Astrocyte (in vitro differentiated cells and primary cell): ENCODE measurements at regions not wholly inside any gene's neighbourhood (a gene's known extent, or its start where the extent isn't known, plus 50 kb on each side); places are given as distances from the start of the nearest gene placed in this dataset.
"Not testable (repeated sequence)": the region's sequence is repeated elsewhere in the genome, so short reads cannot be mapped to it uniquely, and the experiment has no call there.

Source experiments
- DNase-seq: peaks from one replicate; pipeline ENCODE4 v3.0.0-alpha.2; 2010; ENCODE audit warnings: low read depth
- FAIRE-seq: peaks from 2 replicates; lab custom pipeline; 2011; peaks lifted over from hg19 to GRCh38; lab: Jason Lieb, UNC
- H2AFZ ChIP-seq: 2 replicates; pipeline ENCODE4 v1.6.0; 2012; ENCODE audit warnings: low read depth, low read length, inconsistent platforms
- H3K27ac ChIP-seq: 2 replicates; pipeline ENCODE4 v1.5.1; 2011; ENCODE audit warnings: low read depth, low read length, inconsistent platforms
- H3K27me3 ChIP-seq: 2 replicates; pipeline ENCODE4 v1.6.0; 2011; ENCODE audit warnings: low read length, inconsistent platforms; ENCODE audit not compliant: insufficient read depth
- H3K36me3 ChIP-seq: 2 replicates; pipeline ENCODE4 v1.5.1; 2011; ENCODE audit warnings: low read length, inconsistent platforms; ENCODE audit not compliant: insufficient read depth
- H3K4me1 ChIP-seq: 2 replicates; pipeline ENCODE4 v1.5.1; 2011; ENCODE audit warnings: low read length, inconsistent platforms; ENCODE audit not compliant: insufficient read depth
- H3K4me2 ChIP-seq: 2 replicates; pipeline ENCODE4 v1.6.0; 2012; ENCODE audit warnings: low read length, inconsistent platforms
- H3K4me3 ChIP-seq: 2 replicates; pipeline ENCODE4 v1.5.1; 2011; ENCODE audit warnings: low read depth, mild to moderate bottlenecking, low read length, inconsistent platforms; ENCODE audit not compliant: insufficient read depth
- H3K79me2 ChIP-seq: 2 replicates; pipeline ENCODE4 v1.6.0; 2012; ENCODE audit warnings: mild to moderate bottlenecking, low read length, inconsistent platforms; ENCODE audit not compliant: insufficient read depth
- H3K9ac ChIP-seq: 2 replicates; pipeline ENCODE4 v1.6.0; 2012; ENCODE audit warnings: mild to moderate bottlenecking, low read length, inconsistent platforms
- H3K9me3 ChIP-seq: 2 replicates; pipeline ENCODE4 v1.5.1; 2012; ENCODE audit warnings: low read depth, mild to moderate bottlenecking, low read length, inconsistent platforms; ENCODE audit not compliant: insufficient read depth
- H4K20me1 ChIP-seq: 2 replicates; pipeline ENCODE4 v1.6.0; 2012; ENCODE audit warnings: low read length, inconsistent platforms; ENCODE audit not compliant: insufficient read depth
- H3K27ac Mint-ChIP-seq: one replicate; pipeline ENCODE4 v1.8.0; 2021; ENCODE audit warnings: mild to moderate bottlenecking, mixed read lengths; ENCODE audit not compliant: unreplicated experiment
- H3K27me3 Mint-ChIP-seq: one replicate; pipeline ENCODE4 v1.8.0; 2021; ENCODE audit warnings: low read depth, mixed read lengths; ENCODE audit not compliant: unreplicated experiment
- H3K36me3 Mint-ChIP-seq: one replicate; pipeline ENCODE4 v1.8.0; 2021; ENCODE audit warnings: low read depth, mixed read lengths; ENCODE audit not compliant: unreplicated experiment
- H3K4me1 Mint-ChIP-seq: one replicate; pipeline ENCODE4 v1.8.0; 2021; ENCODE audit warnings: low read depth, mixed read lengths; ENCODE audit not compliant: unreplicated experiment
- H3K4me3 Mint-ChIP-seq: one replicate; pipeline ENCODE4 v1.8.0; 2021; ENCODE audit warnings: mild to moderate bottlenecking, moderate library complexity, mixed read lengths; ENCODE audit not compliant: unreplicated experiment
- H3K9me3 Mint-ChIP-seq: one replicate; pipeline ENCODE4 v1.8.0; 2021; ENCODE audit warnings: mild to moderate bottlenecking, mixed read lengths; ENCODE audit not compliant: unreplicated experiment
- CTCF ChIP-seq: IDR thresholded peaks from 2 replicates; pipeline ENCODE4 v1.5.1; 2011; ENCODE audit warnings: low read depth, mild to moderate bottlenecking, inconsistent platforms, low read length, moderate library complexity; ENCODE audit not compliant: insufficient read depth
- EZH2 ChIP-seq: IDR thresholded peaks from 2 replicates; pipeline ENCODE4 v1.6.1; 2012; ENCODE audit warnings: mild to moderate bottlenecking, low read length, inconsistent platforms; ENCODE audit not compliant: insufficient read depth

GRCh38 chr7:124179641-124180040 lies 146.8 kb upstream of the TMEM229A start:
- H3K27ac Mint-ChIP-seq, result no peak overlapping the region
- TF ChIP-seq EZH2 (no peak), CTCF (no peak)
- Histone ChIP-seq H3K27ac (no peak overlapping the region), H3K9me3 (no peaks in the 10 kb centered on the region), H4K20me1 (no peaks in the 10 kb centered on the region), H2AFZ (no peak overlapping the region), H3K79me2 (no peaks in the 10 kb centered on the region), H3K4me1 (no peaks in the 10 kb centered on the region), H3K4me3 (no peak overlapping the region), H3K27me3 (peaks cover 3% of the 10 kb centered on the region), H3K4me2 (no peak overlapping the region), H3K36me3 (no peaks in the 10 kb centered on the region), H3K9ac (no peak overlapping the region)
- H3K4me1 Mint-ChIP-seq, result no peaks in the 10 kb centered on the region
- H3K27me3 Mint-ChIP-seq, result peaks cover 3% of the 10 kb centered on the region
- peaks cover 1% of the 10 kb centered on the region for H3K36me3 Mint-ChIP-seq
- no peaks in the 10 kb centered on the region for H3K9me3 Mint-ChIP-seq
- DNase-seq, result no peak
- no peak for FAIRE-seq
- H3K4me3 Mint-ChIP-seq, result no peak overlapping the region

GRCh38 chr7:124177891-124178290 lies 145.0 kb upstream of the TMEM229A start:
- Mint-ChIP-seq H3K27me3 (peaks cover 3% of the 10 kb centered on the region), H3K4me1 (no peaks in the 10 kb centered on the region), H3K9me3 (no peaks in the 10 kb centered on the region), H3K27ac (no peak overlapping the region), H3K36me3 (peaks cover 1% of the 10 kb centered on the region), H3K4me3 (no peak overlapping the region)
- Histone ChIP-seq H3K4me3 (no peak overlapping the region), H3K27me3 (peaks cover 3% of the 10 kb centered on the region), H2AFZ (no peak overlapping the region), H3K9ac (no peak overlapping the region), H3K4me1 (no peaks in the 10 kb centered on the region), H3K9me3 (no peaks in the 10 kb centered on the region), H3K79me2 (no peaks in the 10 kb centered on the region), H3K27ac (no peak overlapping the region), H3K36me3 (no peaks in the 10 kb centered on the region), H3K4me2 (no peak overlapping the region), H4K20me1 (no peaks in the 10 kb centered on the region)
- DNase-seq, result no peak
- no peak for FAIRE-seq
- no peak for TF ChIP-seq EZH2
- no peak for TF ChIP-seq CTCF

GRCh38 chr7:124171812-124172211 lies 138.9 kb upstream of the TMEM229A start:
- H3K4me3 Mint-ChIP-seq, H3K4me2 ChIP-seq, H3K79me2 ChIP-seq, H3K4me1 Mint-ChIP-seq, FAIRE-seq, H3K36me3 Mint-ChIP-seq, DNase-seq, H3K9ac ChIP-seq, H3K27ac ChIP-seq, H3K27me3 Mint-ChIP-seq, H4K20me1 ChIP-seq, H3K4me3 ChIP-seq, H3K9me3 ChIP-seq, H2AFZ ChIP-seq, H3K4me1 ChIP-seq, H3K27ac Mint-ChIP-seq, H3K27me3 ChIP-seq, H3K36me3 ChIP-seq, H3K9me3 Mint-ChIP-seq: not testable (repeated sequence)
